Jurkat, Clone E6-1 (cell line): ENCODE measurements at regions not wholly inside any gene's neighbourhood (a gene's known extent, or its start where the extent isn't known, plus 50 kb on each side); places are given as distances from the start of the nearest gene placed in this dataset.
A peak's percentile ranks its signal among the peaks of the same experiment; 100 is the strongest.
"Not testable (repeated sequence)": the region's sequence is repeated elsewhere in the genome, so short reads cannot be mapped to it uniquely, and the experiment has no call there.

Source experiments
- DNase-seq: peaks from one replicate; pipeline ENCODE4 v3.0.0-alpha.2; 2011; ENCODE audit warnings: low read depth, low spot score
- H3K4me3 ChIP-seq: 2 replicates; pipeline ENCODE4 v1.5.1; 2011; ENCODE audit warnings: mild to moderate bottlenecking, low read length, control low read depth, moderate library complexity

GRCh38 chr9:38271666-38272241, 120.7 kb upstream of the ALDH1B1 start:
- no peak overlapping the region for H3K4me3 ChIP-seq
- no peak for DNase-seq

GRCh38 chr9:38269775-38270174, 122.7 kb upstream of the ALDH1B1 start:
- DNase-seq: no peak
- H3K4me3 ChIP-seq: no peak overlapping the region

GRCh38 chr9:38263532-38263931, 129.0 kb upstream of the ALDH1B1 start:
- H3K4me3 ChIP-seq: no peak overlapping the region
- peak; percentile 27 for DNase-seq

DNA sequence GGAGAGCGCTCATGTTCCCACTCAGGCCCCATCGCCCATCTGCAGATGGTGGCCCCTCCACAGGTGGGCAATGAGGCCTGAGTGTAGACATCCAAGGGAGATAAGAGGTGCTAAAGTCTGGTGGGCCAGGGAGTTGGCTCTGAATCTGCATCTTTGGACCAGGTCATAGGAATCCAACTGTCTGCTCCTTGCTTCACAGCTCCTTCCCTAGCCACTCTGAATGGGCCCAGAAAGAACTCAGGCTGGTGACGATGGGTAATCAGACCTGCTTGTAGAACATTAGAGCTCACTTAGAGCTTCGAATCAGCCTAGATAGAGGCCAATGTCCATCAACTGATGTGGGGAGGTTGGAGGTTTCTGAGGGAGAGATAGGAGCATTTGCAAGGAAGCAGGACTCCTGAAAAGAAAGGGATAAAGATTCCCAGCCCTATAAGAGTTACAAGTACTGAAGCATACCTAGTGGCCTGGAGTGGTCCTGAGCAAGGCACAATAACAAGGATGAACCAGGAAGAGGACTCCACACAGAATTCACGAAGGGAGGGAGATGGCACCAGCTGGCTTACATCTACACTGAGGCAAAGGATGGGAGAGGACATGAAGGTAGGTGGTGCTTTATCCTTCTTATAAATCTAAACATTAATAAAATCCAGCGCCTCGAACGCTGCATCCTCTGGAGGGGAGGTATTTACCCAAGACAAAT, 132.8 kb upstream of the ALDH1B1 start:
- DNase-seq: no peak
- H3K4me3 ChIP-seq: no peak overlapping the region

DNA sequence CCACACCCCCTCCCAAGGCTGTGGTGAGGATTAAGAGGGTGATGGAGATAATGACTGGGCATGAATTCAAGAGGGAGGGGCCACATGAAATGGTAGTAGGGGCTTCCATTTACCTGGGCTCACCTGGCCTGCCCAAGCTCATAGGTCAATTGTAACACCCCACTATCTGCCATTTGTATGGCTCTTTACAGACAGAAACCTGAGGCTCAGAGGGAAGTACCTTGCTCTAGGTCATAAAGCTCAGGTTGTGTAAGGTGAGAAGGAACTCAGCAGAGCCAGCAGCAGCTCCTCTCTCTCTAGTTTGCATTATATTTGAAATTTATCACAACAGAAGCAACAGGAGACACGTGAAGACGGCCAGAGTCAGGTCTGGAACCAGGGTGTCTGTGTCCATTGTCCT, 133.4 kb upstream of the ALDH1B1 start:
- no peak for DNase-seq
- no peak overlapping the region for H3K4me3 ChIP-seq

GRCh38 chr9:38257626-38258215, 134.8 kb upstream of the ALDH1B1 start:
- no peak overlapping the region for H3K4me3 ChIP-seq
- DNase-seq: no peak

DNA sequence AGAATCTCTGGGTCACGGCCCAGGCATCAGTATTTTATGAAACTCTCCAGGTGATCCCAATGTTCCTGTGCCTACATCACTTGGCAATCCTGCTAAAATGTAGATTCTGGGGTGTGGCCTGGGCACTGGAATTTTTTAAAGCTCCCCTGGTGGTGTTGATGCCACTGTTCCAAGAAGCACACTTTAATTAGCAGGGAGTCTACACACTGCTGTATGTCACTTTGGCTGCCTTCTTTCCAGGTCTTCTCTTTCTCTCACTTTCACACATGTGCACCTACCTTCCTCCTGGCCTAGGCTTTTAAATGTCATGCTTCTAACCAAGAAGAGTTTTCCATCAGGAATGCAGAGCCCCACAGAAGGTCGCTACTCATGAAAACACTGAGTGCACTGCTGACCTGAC, 136.0 kb upstream of the ALDH1B1 start:
- no peak overlapping the region for H3K4me3 ChIP-seq
- DNase-seq: no peak

DNA sequence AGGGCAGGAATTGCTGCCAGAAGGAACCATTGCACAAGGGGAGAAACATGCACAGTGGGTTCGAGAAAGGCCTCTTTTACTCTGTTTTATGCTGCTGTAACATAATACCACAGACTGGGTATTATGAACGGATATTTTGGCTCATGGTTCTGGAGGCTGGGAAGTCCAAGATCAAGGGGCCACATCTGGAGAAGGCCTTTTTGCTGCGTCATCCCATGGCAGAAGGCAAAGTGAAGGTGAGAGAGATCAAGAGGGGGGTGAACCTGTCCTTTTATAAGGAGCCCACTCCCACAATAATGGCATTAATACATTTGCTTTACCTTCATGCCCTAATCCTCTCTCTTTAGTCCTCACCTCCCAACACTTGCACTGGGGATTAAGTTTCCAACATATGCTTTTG, 136.9 kb upstream of the ALDH1B1 start:
- DNase-seq: no peak
- H3K4me3 ChIP-seq: no peak overlapping the region

DNA sequence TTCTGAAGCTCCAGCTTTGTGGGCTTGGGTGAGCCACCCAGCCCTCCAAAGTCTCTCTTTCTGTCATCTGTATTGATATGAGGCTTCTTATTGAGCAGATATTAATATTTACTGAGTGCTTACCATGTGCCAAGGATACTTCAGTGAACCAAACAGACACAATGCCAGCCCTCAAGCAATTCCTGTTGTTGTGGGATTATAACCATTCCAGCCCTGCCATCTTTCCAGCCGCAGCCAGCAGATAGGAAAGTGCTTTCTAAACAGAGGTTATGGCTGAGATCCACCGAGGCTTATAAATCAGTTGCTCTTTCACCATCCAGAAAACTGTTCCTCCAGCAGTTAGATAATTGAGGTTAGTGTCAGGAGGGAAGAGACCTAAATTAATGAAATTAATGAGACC, 137.7 kb upstream of the ALDH1B1 start:
- H3K4me3 ChIP-seq: no peak overlapping the region
- DNase-seq: no peak

DNA sequence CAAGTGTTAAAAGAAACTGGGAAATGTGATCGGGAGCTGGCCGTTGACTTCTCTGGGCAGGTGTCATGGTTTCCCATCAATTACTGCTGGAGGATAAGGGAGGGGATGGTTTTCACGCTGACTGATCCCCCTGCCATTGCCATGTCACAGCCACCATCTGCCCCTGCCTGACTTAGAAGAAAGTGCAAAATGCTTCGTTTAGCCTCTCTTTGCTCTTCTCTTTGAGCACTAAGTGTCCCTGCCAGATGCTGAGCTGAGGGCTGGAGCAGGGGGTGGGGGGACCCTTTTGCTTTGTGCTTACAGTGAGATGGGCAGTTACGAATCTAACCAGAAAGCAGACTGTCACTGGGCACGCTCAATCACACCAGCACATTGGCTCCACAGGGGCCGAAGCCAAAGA, 138.4 kb upstream of the ALDH1B1 start:
- DNase-seq: no peak
- H3K4me3 ChIP-seq: no peak overlapping the region

DNA sequence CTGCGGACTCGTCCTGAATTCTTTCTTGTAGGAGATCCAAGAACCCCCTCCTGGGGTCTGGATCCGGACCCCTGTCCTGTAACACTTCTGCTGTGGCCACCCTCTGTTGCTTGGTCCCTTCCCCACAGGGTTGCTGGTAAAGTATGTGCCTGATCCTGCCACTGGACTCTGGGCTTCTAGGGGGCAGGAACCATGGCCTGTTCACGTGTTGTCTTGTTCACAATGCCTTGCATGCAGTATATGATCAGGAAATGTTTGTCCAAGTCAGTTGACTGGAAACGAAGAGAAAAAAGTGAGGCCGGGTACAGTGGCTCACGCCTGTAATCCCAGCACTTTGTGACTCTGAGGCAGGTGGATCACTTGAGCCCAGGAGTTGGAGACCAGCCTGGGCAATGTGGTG, 139.3 kb upstream of the ALDH1B1 start:
- no peak overlapping the region for H3K4me3 ChIP-seq
- no peak for DNase-seq

GRCh38 chr9:38251036-38251860, 141.3 kb upstream of the ALDH1B1 start:
- DNase-seq: no peak
- H3K4me3 ChIP-seq: no peak overlapping the region

DNA sequence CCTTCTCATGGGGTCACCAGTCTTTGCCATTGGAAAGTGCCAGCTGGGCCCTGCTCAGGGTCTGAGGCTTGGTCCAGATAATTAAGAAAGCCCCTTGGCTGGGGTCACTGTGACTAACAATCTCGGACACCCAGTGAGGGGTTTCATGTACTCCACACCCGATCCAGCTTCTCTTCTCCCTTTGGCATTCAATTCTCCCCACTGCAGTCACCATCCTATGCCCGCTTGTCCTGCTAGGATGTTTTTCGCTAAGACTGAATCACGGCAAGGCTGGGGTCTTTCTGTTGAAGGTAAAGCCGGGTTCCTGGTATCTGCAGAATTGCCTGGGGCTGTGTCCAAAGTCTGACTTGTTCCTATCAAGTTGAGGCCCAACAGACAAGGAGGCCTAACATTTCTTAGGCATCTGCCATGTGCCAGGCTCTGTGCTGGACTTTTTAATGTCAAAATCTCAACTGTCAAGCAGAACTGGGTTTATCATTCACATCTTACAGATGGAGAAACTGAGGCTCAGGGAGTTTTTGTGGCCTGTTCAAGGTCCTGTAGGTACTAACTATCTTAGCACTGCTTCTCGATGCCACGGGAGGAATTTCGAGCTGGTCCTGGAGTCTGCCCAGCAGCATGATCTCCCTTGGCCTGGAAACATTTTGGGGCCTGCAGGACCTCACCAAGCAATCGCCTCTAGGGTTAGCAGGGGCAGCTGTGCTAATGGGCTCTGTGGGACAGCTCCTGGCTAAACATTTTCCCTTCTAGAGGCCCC, 142.0 kb upstream of the ALDH1B1 start:
- H3K4me3 ChIP-seq: no peak overlapping the region
- DNase-seq: no peak

DNA sequence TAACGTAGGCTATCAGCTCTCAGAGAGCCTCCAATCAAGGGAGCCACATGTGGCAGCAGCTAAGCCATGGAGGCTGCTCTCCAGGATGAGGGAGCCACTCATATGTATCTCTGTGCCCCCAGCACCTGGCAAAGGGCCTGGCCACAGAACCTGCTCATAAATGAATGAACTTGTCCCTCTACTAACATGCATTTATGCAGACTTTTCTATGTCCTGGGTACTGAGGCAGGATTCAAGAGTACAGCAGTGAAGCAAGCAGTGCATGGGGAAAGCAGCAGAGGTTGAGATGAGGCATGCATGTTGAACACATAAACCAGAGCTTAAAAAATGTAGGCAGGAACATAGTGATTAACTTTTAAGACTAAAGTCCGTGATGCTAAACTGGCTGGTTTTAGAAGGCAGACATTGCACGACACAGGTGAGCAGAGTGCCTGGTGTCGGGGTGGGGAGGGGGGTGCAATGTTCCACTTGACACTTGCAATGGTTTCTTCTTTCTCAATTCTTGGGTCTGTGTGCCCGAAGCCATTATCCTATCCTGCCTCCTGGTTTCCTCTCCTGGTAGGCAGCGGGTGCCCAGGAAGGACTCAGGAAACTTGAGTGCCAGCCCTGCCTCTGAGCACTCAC, 142.8 kb upstream of the ALDH1B1 start:
- H3K4me3 ChIP-seq: no peak overlapping the region
- no peak for DNase-seq

- DNase-seq: no peak
- H3K4me3 ChIP-seq: no peak overlapping the region
Observed at GRCh38 chr9:38249049-38249448, 143.5 kb upstream of the ALDH1B1 start.

GRCh38 chr9:38246833-38247232, 145.7 kb upstream of the ALDH1B1 start:
- DNase-seq: no peak
- no peak overlapping the region for H3K4me3 ChIP-seq

DNA sequence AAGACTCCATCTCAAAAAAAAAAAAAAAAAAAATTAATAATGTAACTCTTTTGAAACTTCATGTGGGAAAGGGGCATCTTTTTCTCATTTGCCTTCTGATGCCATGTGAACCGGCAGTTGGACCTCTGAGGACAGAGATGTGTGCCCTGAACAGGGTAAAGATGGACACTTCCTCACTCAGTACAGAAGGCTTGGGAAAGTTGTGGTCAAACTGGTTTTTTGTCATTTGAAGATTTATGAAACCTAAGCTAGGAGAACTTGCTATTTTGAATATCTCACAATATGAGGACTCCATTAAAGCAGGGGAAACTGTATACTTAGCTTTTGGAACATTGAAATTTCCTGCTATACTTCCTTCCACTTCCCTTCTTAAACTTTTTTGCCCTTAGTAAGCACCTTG, 147.5 kb upstream of the ALDH1B1 start:
- H3K4me3 ChIP-seq: no peak overlapping the region
- no peak for DNase-seq

DNA sequence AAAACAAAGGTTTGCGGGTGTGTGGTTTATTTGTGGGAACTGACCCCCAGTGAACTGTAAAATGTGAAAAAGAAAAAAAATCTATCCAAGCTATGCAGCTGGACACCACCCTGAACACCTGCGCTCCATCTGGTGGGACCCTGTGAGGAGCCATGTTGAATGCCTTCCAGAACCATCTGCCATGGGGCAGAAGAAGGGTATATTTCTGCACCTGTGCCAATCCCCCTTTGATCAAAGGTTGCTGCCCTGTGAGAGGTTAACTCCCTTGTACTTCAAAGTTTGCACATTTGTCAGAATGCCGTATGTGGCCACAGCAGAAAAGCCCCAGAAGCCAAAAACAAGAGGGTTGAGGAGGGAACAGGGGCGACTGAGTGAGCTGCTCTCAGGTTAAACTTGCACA, 148.5 kb upstream of the ALDH1B1 start:
- H3K4me3 ChIP-seq: no peak overlapping the region
- no peak for DNase-seq

DNA sequence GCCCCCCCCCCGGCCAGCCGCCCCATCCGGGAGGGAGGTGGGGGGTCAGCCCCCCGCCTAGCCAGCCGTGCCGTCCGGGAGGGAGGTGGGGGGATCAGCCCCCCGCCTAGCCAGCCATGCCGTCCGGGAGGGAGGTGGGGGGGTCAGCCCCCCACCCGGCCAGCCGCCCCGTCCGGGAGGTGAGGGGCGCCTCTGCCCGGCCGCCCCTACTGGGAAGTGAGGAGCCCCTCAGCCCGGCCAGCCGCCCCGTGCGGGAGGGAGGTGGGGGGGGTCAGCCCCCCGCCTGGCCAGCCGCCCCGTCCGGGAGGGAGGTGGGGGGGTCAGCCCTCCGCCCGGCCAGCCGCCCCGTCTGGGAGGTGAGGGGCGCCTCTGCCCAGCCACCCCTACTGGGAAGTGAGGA, 150.4 kb upstream of the ALDH1B1 start:
- not testable (repeated sequence) for DNase-seq, H3K4me3 ChIP-seq
